Thyroid gland (tissue), 4 donors: ENCODE measurements at regions not wholly inside any gene's neighbourhood (a gene's known extent, or its start where the extent isn't known, plus 50 kb on each side); places are given as distances from the start of the nearest gene placed in this dataset.

Experiments
- CTCF ChIP-seq, 6 experiments: fragments of 200-600 bp in 3 of 6; fragments of 450-650 bp in 3 of 6; sonication (generic) in 3 of 6; IDR thresholded peaks; one replicate each; pipeline ENCODE4 v1.5.1; 2016 to 2019; ENCODE audit warnings: antibody characterized with exemption in 6 of 6, mild to moderate bottlenecking in 2 of 6, inconsistent platforms in 1 of 6, moderate library complexity in 1 of 6
- POLR2A ChIP-seq, 2 donors: fragments of 450-650 bp; IDR thresholded peaks; one replicate each; pipeline ENCODE4 v1.6.1; 2017; ENCODE audit warnings: antibody characterized with exemption in 2 of 2, mild to moderate bottlenecking in 2 of 2, moderate library complexity in 1 of 2

- no peak for TF ChIP-seq CTCF (IDR thresholded peaks at IDR 0.05)
- no peak for TF ChIP-seq POLR2A (IDR thresholded peaks at IDR 0.05)
These were observed 80.9 kb upstream of the ABCB5 start for GRCh38 chr7:20534543-20534942.
